Caco-2 (cell line): ENCODE measurements at regions not wholly inside any gene's neighbourhood (a gene's known extent, or its start where the extent isn't known, plus 50 kb on each side); places are given as distances from the start of the nearest gene placed in this dataset.

ENCODE experiments used
- BruUV-seq: library from RNA; stranded (reverse); fragments of 400-500 nt; replicated peaks from 2 replicates; lab custom pipeline; 2021; lab: Mats Ljungman, UMichigan
- CTCF ChIA-PET: fragments of 300-600 bp; sonication (Branson Sonifier 250); formaldehyde crosslinking; loops from one replicate; lab custom pipeline; 2022; ENCODE audit warnings: antibody characterized with exemption; lab: Charles Lee
- POLR2A ChIA-PET: fragments of 300-600 bp; sonication (Branson Sonifier 250); formaldehyde crosslinking; loops from one replicate; lab custom pipeline; 2022; ENCODE audit warnings: antibody characterized with exemption; lab: Charles Lee
- DNase-seq, 2 experiments: peaks; one replicate each; pipeline versions ENCODE4 v3.0.0 to v3.0.0-alpha.2; 2020 to 2022
- H3K27me3 ChIP-seq: replicated peaks from 2 replicates; pipeline ENCODE4 v1.6.0; 2011; ENCODE audit warnings: low read length; ENCODE audit not compliant: control insufficient read depth, insufficient read depth
- H3K36me3 ChIP-seq: 2 replicates; pipeline ENCODE4 v1.5.1; 2011; ENCODE audit warnings: low read length; ENCODE audit not compliant: control insufficient read depth, insufficient read depth
- H3K4me1 ChIP-seq: fragments of 250-450 bp; sonication (Bioruptor Pico); 2 replicates; pipeline ENCODE4 v1.5.1; 2020; ENCODE audit warnings: mild to moderate bottlenecking
- H3K4me3 ChIP-seq: 2 replicates; pipeline ENCODE4 v1.5.1; 2011; ENCODE audit warnings: low read depth, mild to moderate bottlenecking, control low read depth, low read length
- H3K9me3 ChIP-seq: fragments of 250-450 bp; sonication (Bioruptor Pico); 2 replicates; pipeline ENCODE4 v1.5.1; 2020; ENCODE audit warnings: mild to moderate bottlenecking, moderate library complexity
- H3K27ac Mint-ChIP-seq: one replicate; pipeline ENCODE4 v1.8.0; 2022; ENCODE audit warnings: mixed read lengths; ENCODE audit not compliant: unreplicated experiment
- H3K27me3 Mint-ChIP-seq: one replicate; pipeline ENCODE4 v1.8.0; 2022; ENCODE audit warnings: mixed read lengths; ENCODE audit not compliant: insufficient read depth, unreplicated experiment
- H3K36me3 Mint-ChIP-seq: one replicate; pipeline ENCODE4 v1.8.0; 2022; ENCODE audit warnings: mild to moderate bottlenecking, mixed read lengths; ENCODE audit not compliant: insufficient read depth, unreplicated experiment
- H3K4me1 Mint-ChIP-seq: one replicate; pipeline ENCODE4 v1.8.0; 2022; ENCODE audit warnings: low read depth, mixed read lengths; ENCODE audit not compliant: unreplicated experiment
- H3K4me3 Mint-ChIP-seq: one replicate; pipeline ENCODE4 v1.8.0; 2022; ENCODE audit warnings: mild to moderate bottlenecking, moderate library complexity, mixed read lengths; ENCODE audit not compliant: unreplicated experiment
- H3K9me3 Mint-ChIP-seq: one replicate; pipeline ENCODE4 v1.8.0; 2022; ENCODE audit warnings: mixed read lengths; ENCODE audit not compliant: unreplicated experiment
- CTCF ChIP-seq, 2 experiments: fragments of 200-600 bp in 1 of 2; IDR thresholded peaks; 1 replicate in 1 of 2; 2 replicates in 1 of 2; pipeline versions ENCODE4 v1.5.1 to v1.8.0; 2011 to 2022; ENCODE audit warnings: antibody characterized with exemption in 1 of 2, control low read depth in 1 of 2, inconsistent platforms in 1 of 2, low read depth in 1 of 2, low read length in 1 of 2, mild to moderate bottlenecking in 1 of 2, moderate library complexity in 1 of 2; ENCODE audit not compliant: insufficient read depth in 1 of 2, severe bottlenecking in 1 of 2, unreplicated experiment in 1 of 2
- intact Hi-C: fragments of 100-400 bp; cut with micrococcal nuclease; formaldehyde crosslinking; loops from one replicate; pipeline ENCODE4 v1.10.0; 2022; ENCODE audit not compliant: unreplicated experiment

- no peaks in the 10 kb centered on the region for H3K4me1 Mint-ChIP-seq
- H3K9me3 ChIP-seq = no peaks in the 10 kb centered on the region
- no peak for DNase-seq
- TF ChIP-seq CTCF (IDR thresholded peaks at IDR 0.05; ENCODE audit: insufficient read depth in 1 of 2, low read depth in 1 of 2, low read length in 1 of 2, severe bottlenecking in 1 of 2, unreplicated experiment in 1 of 2) = no peak
- H3K27me3 ChIP-seq = no peaks in the 10 kb centered on the region
- no peaks in the 10 kb centered on the region for H3K36me3 ChIP-seq
- BruUV-seq = no TSS peak
- H3K4me1 ChIP-seq = no peaks in the 10 kb centered on the region
- H3K36me3 Mint-ChIP-seq = no peaks in the 10 kb centered on the region
- H3K27ac Mint-ChIP-seq = no peak overlapping the region
- POLR2A ChIA-PET = no interaction called here
- no peaks in the 10 kb centered on the region for H3K27me3 Mint-ChIP-seq
- H3K4me3 Mint-ChIP-seq = no peak overlapping the region
- CTCF ChIA-PET = no interaction called here
- no peak overlapping the region for H3K4me3 ChIP-seq
- intact Hi-C loops = no loop called here
- H3K9me3 Mint-ChIP-seq = peaks cover 9% of the 10 kb centered on the region
Measured at GRCh38 chr3:144409319-144409718, 437.7 kb downstream of the DIPK2A start.

DNA sequence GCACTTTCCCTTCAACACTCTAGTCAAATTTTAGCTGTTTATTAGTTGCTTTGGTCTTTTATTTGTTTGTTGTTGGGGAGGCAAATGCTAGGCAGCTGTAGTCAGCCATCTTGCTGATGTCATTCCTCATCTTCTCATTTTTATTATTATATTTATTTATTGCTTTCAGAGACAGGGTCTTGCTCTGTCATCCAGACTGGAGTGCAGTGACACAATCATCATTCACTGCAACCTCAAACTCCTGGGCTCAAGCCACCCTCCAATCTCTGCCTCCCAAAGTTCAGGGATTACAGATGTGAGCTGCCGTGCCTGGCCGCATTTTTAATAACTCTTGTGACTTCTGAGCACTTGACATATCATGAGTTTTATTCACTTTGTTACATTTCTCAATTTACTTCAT is 441.4 kb downstream of the DIPK2A start:
- Histone ChIP-seq H3K9me3 (no peaks in the 10 kb centered on the region), H3K4me3 (no peak overlapping the region), H3K4me1 (no peaks in the 10 kb centered on the region), H3K27me3 (no peaks in the 10 kb centered on the region), H3K36me3 (no peaks in the 10 kb centered on the region)
- intact Hi-C loops = loop anchor here (10.0 kb wide), 1 partner anchor 438 kb away; the partner anchor contains the start of gene DIPK2A
- peaks cover 9% of the 10 kb centered on the region for H3K9me3 Mint-ChIP-seq
- H3K27me3 Mint-ChIP-seq = no peaks in the 10 kb centered on the region
- no peak for DNase-seq
- no peak overlapping the region for H3K4me3 Mint-ChIP-seq
- TF ChIP-seq CTCF (IDR thresholded peaks at IDR 0.05; ENCODE audit: insufficient read depth in 1 of 2, low read depth in 1 of 2, low read length in 1 of 2, severe bottlenecking in 1 of 2, unreplicated experiment in 1 of 2) = no peak
- POLR2A ChIA-PET = no interaction called here
- H3K36me3 Mint-ChIP-seq = no peaks in the 10 kb centered on the region
- no peaks in the 10 kb centered on the region for H3K4me1 Mint-ChIP-seq
- H3K27ac Mint-ChIP-seq = no peak overlapping the region
- BruUV-seq = no TSS peak
- CTCF ChIA-PET = no interaction called here

GRCh38 chr3:144415492-144415891 is 443.9 kb downstream of the DIPK2A start:
- no peak overlapping the region for H3K27ac Mint-ChIP-seq
- DNase-seq = no peak

More at GRCh38 chr3:144415492-144415891, 443.9 kb downstream of the DIPK2A start:
- ChIA-PET POLR2A (no interaction called here), CTCF (no interaction called here)
- Mint-ChIP-seq H3K27me3 (no peaks in the 10 kb centered on the region), H3K36me3 (no peaks in the 10 kb centered on the region), H3K4me1 (no peaks in the 10 kb centered on the region), H3K4me3 (no peak overlapping the region), H3K9me3 (no peaks in the 10 kb centered on the region)
- Histone ChIP-seq H3K27me3 (no peaks in the 10 kb centered on the region), H3K9me3 (no peaks in the 10 kb centered on the region), H3K4me3 (no peak overlapping the region), H3K36me3 (no peaks in the 10 kb centered on the region), H3K4me1 (no peaks in the 10 kb centered on the region)
- intact Hi-C loops = loop anchor here (10.0 kb wide), 1 partner anchor 441 kb away; the partner anchor contains the start of gene DIPK2A
- TF ChIP-seq CTCF (IDR thresholded peaks at IDR 0.05; ENCODE audit: insufficient read depth in 1 of 2, low read depth in 1 of 2, low read length in 1 of 2, severe bottlenecking in 1 of 2, unreplicated experiment in 1 of 2) = no peak
- BruUV-seq = no TSS peak
